Ascending aorta (tissue), 2 donors: ENCODE measurements at regions not wholly inside any gene's neighbourhood (a gene's known extent, or its start where the extent isn't known, plus 50 kb on each side); places are given as distances from the start of the nearest gene placed in this dataset.

ENCODE experiments used
- DNase-seq, 2 donors: peaks; one replicate each; pipeline ENCODE4 v3.0.0-alpha.2; 2019; ENCODE audit warnings: low spot score in 2 of 2
- H3K27ac ChIP-seq, 2 donors: fragments of 200-600 bp; sonication (generic); one replicate each; pipeline ENCODE4 v1.5.1; 2016 to 2017; ENCODE audit warnings: mild to moderate bottlenecking in 1 of 2
- H3K27me3 ChIP-seq: fragments of 200-600 bp; sonication (generic); one replicate; pipeline ENCODE4 v1.5.1; 2017
- H3K36me3 ChIP-seq, 2 donors: fragments of 200-600 bp; sonication (generic); one replicate each; pipeline ENCODE4 v1.5.1; 2016
- H3K4me1 ChIP-seq, 2 donors: fragments of 200-600 bp; sonication (generic); one replicate each; pipeline ENCODE4 v1.5.1; 2016 to 2017; ENCODE audit warnings: mild to moderate bottlenecking in 1 of 2
- H3K4me3 ChIP-seq, 2 donors: fragments of 200-600 bp; sonication (generic); one replicate each; pipeline ENCODE4 v1.5.1; 2016 to 2017; ENCODE audit warnings: mild to moderate bottlenecking in 1 of 2
- H3K9me3 ChIP-seq, 2 donors: fragments of 200-600 bp; sonication (generic); one replicate each; pipeline ENCODE4 v1.5.1; 2016
- intact Hi-C: fragments of 100-400 bp; cut with DNase I; formaldehyde crosslinking; loops from one replicate; pipeline ENCODE4 v1.15.1; 2023
- TF ChIP-seq, protein P1 (sequence below), 3 experiments: fragments of 200-600 bp in 2 of 3; fragments of 450-650 bp in 1 of 3; sonication (generic) in 2 of 3; IDR thresholded peaks; one replicate each; pipeline ENCODE4 v1.5.1; 2016 to 2019; ENCODE audit warnings: antibody characterized with exemption in 3 of 3, mild to moderate bottlenecking in 1 of 3, moderate library complexity in 1 of 3

DNA sequence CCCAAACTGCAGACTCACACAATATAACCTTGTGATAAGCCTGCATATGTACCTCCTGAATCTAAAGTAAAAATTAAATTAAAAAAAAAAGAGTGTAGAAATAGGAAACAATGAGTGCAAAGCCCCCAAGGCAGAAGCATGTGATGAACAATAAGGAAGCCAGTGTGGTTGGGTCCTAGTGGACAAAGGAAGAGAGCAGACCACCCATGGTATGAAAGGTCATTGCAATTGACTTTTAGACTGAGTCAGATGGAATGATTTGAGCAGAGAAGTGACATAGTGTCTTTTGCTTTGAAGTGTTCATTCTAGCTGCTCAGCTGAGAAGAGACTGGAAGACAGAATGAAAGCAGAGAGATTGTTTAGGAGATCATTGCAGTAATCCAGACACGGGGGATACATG lies 417.1 kb downstream of the RAD51AP2 start:
- Histone ChIP-seq H3K9me3 (no peaks in the 10 kb centered on the region), H3K36me3 (no peaks in the 10 kb centered on the region), H3K4me1 (no peaks in the 10 kb centered on the region), H3K27ac (no peak overlapping the region), H3K4me3 (no peak overlapping the region), H3K27me3 (no peaks in the 10 kb centered on the region)
- intact Hi-C loops, result no loop called here
- no peak for DNase-seq
- TF ChIP-seq, protein P1, sequence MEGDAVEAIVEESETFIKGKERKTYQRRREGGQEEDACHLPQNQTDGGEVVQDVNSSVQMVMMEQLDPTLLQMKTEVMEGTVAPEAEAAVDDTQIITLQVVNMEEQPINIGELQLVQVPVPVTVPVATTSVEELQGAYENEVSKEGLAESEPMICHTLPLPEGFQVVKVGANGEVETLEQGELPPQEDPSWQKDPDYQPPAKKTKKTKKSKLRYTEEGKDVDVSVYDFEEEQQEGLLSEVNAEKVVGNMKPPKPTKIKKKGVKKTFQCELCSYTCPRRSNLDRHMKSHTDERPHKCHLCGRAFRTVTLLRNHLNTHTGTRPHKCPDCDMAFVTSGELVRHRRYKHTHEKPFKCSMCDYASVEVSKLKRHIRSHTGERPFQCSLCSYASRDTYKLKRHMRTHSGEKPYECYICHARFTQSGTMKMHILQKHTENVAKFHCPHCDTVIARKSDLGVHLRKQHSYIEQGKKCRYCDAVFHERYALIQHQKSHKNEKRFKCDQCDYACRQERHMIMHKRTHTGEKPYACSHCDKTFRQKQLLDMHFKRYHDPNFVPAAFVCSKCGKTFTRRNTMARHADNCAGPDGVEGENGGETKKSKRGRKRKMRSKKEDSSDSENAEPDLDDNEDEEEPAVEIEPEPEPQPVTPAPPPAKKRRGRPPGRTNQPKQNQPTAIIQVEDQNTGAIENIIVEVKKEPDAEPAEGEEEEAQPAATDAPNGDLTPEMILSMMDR (IDR thresholded peaks at IDR 0.05), result no peak

DNA sequence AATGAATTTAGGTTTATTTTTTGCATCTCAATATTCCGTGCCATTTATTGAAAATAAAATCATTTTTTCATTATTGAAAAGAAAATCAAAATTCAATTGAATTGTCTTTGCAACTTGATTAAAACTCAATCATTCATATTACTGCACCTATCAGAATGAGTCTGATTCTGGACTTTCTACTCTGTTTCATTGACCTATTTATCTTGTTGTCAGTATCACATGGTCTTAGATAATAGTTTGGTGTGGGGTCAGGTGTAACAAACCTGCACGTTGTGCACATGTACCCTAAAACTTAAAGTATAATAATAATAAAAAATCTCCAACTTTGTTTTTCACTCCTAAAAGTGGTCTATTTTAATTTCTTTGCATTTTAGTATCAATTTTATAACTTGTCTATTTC lies 422.9 kb downstream of the RAD51AP2 start:
- Histone ChIP-seq H3K9me3 (no peaks in the 10 kb centered on the region), H3K27me3 (no peaks in the 10 kb centered on the region), H3K4me3 (no peak overlapping the region), H3K4me1 (no peaks in the 10 kb centered on the region), H3K27ac (no peak overlapping the region), H3K36me3 (no peaks in the 10 kb centered on the region)
- intact Hi-C loops, result no loop called here
- DNase-seq, result no peak
- TF ChIP-seq, protein P1 (IDR thresholded peaks at IDR 0.05), result no peak

DNA sequence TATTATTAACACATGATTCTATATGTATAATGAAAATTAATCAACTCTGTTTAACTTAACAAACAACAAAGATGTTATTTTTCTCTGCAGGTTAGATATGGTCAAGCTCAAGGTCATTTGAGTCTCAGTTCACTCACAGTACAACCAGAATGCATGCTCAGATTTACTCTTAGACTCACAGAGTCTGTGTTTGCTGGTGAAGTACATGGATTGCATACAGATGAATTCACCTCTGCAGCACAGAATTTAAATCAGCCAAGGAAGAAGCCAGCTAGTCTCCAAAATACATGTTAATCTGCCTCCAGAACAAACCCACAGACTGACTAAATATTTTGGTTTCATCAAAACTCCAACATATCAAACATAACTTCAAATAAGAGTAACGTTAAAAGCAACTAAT lies 424.5 kb downstream of the RAD51AP2 start:
- intact Hi-C loops, result no loop called here
- H3K4me3 ChIP-seq, result no peak overlapping the region
- H3K27ac ChIP-seq, result no peak overlapping the region
- no peak for DNase-seq
- no peaks in the 10 kb centered on the region for H3K27me3 ChIP-seq
- H3K9me3 ChIP-seq, result no peaks in the 10 kb centered on the region
- no peaks in the 10 kb centered on the region for H3K4me1 ChIP-seq
- TF ChIP-seq, protein P1 (IDR thresholded peaks at IDR 0.05), result no peak
- H3K36me3 ChIP-seq, result no peaks in the 10 kb centered on the region

DNA sequence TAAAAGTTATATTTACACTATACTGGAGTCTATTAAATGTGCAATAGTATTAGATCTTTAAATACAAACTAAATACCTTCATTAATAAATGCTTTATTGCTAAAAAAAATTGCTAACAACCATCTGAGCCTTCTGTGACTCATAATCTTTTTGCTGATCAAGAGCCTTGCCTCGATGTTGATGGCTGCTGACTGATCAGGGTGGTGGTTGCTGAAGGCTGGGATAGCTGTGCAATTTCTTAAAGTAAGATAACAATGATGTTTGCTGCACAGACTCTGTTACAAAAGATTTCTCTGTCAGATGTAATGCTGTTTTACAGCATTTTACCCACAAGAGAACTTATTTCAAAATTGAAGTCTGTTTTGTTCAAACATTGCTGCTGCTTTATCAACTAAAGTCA lies 421.4 kb upstream of the CYRIA start:
- no peaks in the 10 kb centered on the region for H3K36me3 ChIP-seq
- no peaks in the 10 kb centered on the region for H3K4me1 ChIP-seq
- no peak overlapping the region for H3K4me3 ChIP-seq

DNA sequence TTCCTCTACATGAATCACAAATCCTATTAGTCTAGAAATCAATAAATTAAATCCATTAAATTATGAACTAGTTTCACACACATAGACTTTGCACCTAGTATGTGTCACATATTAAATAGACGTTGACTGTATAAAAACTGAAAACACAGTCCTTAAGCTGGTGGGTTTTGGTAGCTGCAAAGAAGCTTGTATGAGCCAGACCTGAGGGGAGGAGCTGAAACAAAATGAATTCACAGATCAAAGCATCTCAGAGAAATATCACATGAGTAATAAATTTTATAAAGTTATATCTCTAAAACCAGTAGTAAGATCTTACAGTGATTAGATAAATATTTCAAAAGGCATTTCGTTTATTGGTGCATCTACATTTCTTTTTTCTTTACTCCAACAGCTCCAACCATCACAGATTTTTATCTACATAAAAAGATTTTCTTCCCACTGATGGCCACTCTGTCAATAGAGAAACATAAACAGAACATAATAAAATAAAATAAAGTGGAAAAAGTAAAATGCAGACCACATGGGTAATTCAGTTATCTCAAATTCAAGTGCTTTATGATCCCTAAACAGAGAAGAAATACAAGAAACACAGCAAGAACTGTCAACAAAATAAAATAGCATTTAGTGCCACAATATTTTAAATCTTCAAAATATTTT lies 420.0 kb upstream of the CYRIA start:
- Histone ChIP-seq H3K36me3 (no peaks in the 10 kb centered on the region), H3K4me1 (no peaks in the 10 kb centered on the region), H3K4me3 (no peak overlapping the region), H3K27ac (no peak overlapping the region), H3K27me3 (no peaks in the 10 kb centered on the region), H3K9me3 (no peaks in the 10 kb centered on the region)
- intact Hi-C loops, result no loop called here
- TF ChIP-seq, protein P1 (IDR thresholded peaks at IDR 0.05), result no peak
- DNase-seq, result no peak

More for the DNA sequence above, 421.4 kb upstream of the CYRIA start:
- DNase-seq, result no peak
- H3K9me3 ChIP-seq, result no peaks in the 10 kb centered on the region
- TF ChIP-seq, protein P1 (IDR thresholded peaks at IDR 0.05), result no peak
- H3K27ac ChIP-seq, result no peak overlapping the region
- intact Hi-C loops, result no loop called here
- H3K27me3 ChIP-seq, result no peaks in the 10 kb centered on the region

DNA sequence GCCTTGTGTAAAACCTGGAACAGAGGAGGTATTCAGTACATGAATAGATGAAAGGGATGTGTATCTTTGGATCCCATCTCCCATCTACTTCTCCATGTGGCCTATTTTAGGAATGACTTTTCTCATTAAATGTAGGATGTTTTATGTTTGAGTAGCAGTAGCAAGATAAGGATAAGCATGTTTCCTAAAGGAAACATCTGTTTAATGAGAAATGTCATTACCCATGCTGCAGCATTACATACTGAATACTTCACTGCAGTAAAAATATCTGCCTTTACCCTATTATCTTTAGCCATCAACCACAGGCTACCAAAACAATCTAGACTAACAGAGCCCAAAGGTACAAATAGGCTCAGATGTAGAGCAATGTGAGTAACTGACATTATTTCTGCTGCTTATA lies 419.2 kb upstream of the CYRIA start:
- H3K4me3 ChIP-seq, result no peak overlapping the region
- intact Hi-C loops, result no loop called here
- no peaks in the 10 kb centered on the region for H3K36me3 ChIP-seq
- TF ChIP-seq, protein P1 (IDR thresholded peaks at IDR 0.05), result no peak
- H3K27ac ChIP-seq, result no peak overlapping the region
- H3K27me3 ChIP-seq, result no peaks in the 10 kb centered on the region
- no peaks in the 10 kb centered on the region for H3K9me3 ChIP-seq
- H3K4me1 ChIP-seq, result no peaks in the 10 kb centered on the region
- no peak for DNase-seq
